Stimulated activated CD4-positive, alpha-beta T cell treated with anti-CD3 and anti-CD28 coated beads, Interleukin-1b, Interleukin-23, amount 100 ng/mL, for 48 hours (primary cell): ENCODE measurements at regions not wholly inside any gene's neighbourhood (a gene's known extent, or its start where the extent isn't known, plus 50 kb on each side); places are given as distances from the start of the nearest gene placed in this dataset.
"Not testable (repeated sequence)": the region's sequence is repeated elsewhere in the genome, so short reads cannot be mapped to it uniquely, and the experiment has no call there.

Experiments used
- DNase-seq: peaks from one replicate; pipeline ENCODE4 v3.0.0-alpha.2; 2020

GRCh38 chr14:85907536-85907935 lies 377.6 kb downstream of the FLRT2 start:
- DNase-seq, result no peak

GRCh38 chr14:85897808-85898207 lies 367.9 kb downstream of the FLRT2 start:
- DNase-seq, result no peak

- DNase-seq, result no peak
Measured at GRCh38 chr14:85895603-85896002, 365.7 kb downstream of the FLRT2 start.

- no peak for DNase-seq
Measured at GRCh38 chr14:85892251-85892650, 362.3 kb downstream of the FLRT2 start.

GRCh38 chr14:85883966-85884365 lies 354.0 kb downstream of the FLRT2 start:
- no peak for DNase-seq

DNA sequence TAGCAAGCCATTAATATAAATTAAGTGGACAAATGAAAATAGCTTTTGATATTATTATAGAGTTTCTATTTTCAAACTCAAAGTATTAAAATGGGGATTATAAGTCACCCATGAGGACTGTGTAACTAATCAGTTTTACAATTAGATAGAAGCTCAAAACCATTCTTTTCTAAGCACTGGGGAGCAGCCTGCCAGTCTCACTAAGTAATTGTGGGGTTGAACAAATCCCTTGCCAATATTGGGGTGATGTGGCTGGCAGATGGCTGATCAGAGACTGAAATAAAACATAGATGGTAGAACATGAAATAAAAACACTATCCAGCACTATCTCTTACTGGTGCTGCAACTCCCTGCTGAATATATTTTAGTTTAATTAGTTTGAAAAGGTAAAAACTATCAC lies 353.2 kb downstream of the FLRT2 start:
- no peak for DNase-seq

DNA sequence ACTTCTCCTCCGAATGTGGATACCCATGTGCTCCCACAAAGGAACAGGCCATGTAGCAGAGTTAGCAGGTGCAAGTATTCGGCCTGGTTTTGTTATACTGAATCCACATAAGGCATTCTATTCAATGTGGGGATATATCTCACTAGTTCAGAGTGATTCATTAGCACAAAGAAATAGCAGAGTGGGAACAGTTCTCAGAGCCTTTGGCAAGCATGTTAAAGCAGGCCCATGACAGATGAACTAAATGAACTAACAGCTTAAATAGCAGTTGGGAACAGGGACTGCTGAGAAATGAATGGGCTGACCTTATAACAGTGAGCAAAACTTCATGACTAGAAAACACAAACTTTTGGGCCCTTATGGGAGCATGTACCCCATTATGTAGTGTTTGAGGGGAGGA lies 352.0 kb downstream of the FLRT2 start:
- no peak for DNase-seq

GRCh38 chr14:85878874-85879273 lies 348.9 kb downstream of the FLRT2 start:
- no peak for DNase-seq

DNA sequence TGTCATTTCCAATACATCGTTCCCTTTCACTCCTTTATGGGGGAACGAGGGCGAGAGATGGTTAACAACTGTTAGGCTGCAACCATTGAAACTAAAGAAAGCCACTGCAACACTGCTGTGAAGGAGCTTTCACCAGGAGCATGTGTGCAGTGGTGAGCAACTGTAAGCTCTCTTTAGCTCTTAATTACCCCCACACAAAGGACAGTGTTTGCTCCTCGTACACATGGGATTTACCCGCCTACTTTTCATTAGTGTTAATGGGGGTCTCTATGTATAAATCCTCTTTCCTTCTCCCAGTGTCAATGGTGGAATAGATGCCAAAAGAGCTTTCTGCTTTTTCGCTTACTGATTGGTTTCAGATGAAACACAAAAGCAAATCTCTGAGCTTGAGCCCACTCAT lies 343.1 kb downstream of the FLRT2 start:
- no peak for DNase-seq

DNA sequence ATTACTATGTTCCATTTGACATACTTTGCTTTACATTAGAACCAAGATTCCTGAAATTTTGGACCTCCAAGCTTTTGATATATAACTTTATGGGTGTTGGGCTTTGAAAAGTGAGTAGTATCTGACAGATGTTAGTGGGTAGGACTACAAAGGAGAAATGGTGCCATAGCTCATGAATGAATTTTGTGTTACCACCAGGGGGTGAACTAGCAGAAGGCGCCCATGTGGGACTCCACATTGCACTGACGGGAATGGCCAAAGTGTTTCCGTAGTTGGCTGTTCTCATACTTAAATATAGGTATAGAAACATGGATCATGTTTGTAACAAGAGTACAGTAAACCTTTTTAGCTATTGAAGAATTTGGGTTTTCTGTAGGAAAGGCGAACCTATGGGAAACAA lies 337.5 kb downstream of the FLRT2 start:
- DNase-seq, result no peak

- no peak for DNase-seq
Measured at GRCh38 chr14:85865701-85866100, 335.8 kb downstream of the FLRT2 start.

- DNase-seq, result no peak
Measured at GRCh38 chr14:85858634-85859033, 328.7 kb downstream of the FLRT2 start.

- no peak for DNase-seq
Measured at GRCh38 chr14:85856430-85856829, 326.5 kb downstream of the FLRT2 start.

DNA sequence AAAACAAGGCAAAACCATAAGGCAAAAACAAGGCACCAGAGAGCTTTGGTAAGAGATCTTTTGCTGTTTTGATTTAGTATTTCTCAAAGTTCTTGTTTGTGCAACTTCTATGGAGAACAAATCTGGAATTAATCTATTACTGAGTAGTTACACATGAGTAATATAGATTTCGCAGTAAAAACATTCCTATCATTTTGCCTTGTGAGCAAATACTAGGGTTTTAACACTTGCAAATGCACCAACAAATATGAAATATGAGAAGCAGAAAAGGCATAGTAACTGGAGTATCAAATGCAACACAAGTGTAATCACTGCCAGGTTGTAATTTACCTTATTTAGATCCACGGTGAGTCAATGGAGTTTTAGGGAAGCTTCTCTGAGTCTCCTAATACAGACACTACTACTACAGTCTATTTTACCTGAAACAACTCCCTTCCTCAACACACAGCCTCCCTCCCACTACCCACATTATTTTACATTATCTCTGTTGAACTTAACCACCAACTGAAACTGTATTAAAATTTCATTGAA lies 324.1 kb downstream of the FLRT2 start:
- no peak for DNase-seq

DNA sequence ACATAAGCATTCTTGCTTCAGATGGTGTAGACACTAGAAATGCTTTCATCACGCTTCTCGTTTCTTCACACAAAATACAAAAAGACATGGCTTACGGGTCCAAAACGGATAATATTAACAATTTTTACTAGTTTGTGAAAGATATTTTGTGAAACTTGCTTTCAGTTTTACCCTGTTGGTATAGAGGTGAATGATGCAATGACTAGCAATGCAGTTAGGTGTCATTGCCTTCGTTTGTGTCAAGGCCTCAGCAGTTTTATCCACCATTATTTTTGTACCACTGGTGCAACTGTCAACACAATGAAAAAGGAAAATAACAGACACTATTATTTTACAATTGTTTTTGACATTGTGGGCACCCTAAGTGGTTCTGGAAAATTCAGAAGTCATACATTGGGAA lies 323.0 kb downstream of the FLRT2 start:
- DNase-seq, result no peak

DNA sequence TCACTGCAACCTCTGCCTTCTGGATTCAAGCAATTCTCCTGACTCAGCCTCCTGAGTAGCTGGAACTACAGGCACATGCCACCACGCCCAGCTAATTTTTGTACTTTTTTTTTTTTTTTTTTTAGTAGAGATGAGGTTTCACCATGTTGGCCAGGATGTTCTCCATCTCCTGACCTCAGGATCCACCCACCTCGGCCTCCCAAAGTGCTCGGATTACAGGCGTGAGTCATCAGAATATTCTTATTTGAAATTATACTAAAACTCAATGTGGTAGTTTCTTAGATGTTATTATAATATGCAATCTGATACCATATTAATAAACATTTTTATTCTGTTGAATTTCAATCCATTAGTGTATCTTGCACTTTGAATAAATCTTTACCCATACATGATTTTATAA lies 322.2 kb downstream of the FLRT2 start:
- not testable (repeated sequence) for DNase-seq

GRCh38 chr14:85830549-85830948 lies 300.6 kb downstream of the FLRT2 start:
- not testable (repeated sequence) for DNase-seq

DNA sequence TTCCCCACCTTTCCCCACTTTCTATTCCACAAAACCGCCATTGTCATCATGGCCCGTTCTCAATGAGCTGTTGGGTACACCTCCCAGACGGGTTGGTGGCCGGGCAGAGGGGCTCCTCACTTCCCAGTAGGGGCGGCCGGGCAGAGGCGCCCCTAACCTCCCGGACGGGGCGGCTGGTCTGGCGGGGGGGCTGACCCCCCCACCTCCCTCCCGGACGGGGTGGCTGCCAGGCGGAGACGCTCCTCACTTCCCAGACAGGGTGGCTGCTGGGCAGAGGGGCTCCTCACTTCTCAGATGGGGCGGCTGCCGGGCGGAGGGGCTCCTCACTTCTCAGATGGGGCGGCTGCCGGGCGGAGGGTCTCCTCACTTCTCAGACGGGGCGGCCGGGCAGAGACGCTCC lies 299.7 kb downstream of the FLRT2 start:
- not testable (repeated sequence) for DNase-seq

DNA sequence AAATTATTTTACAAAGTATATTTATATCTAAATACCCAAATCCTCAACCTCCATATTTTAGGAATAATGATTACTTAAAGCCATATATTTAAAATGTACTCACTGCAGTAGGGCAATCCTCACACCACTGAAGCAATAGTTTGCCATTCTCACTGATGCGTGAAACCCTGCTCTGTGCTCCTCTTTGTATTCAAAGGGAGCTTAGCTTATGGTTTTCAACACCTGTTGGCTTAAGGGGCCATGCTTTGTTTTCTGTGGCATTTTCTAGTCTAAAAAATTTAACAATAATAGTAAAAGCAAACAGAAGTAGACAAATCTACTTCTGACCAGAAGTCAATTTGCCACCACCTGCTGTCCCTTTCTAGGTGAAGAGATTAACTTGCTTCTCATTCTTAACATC lies 294.6 kb downstream of the FLRT2 start:
- no peak for DNase-seq

- DNase-seq, result no peak
Measured at GRCh38 chr14:85822236-85822635, 292.3 kb downstream of the FLRT2 start.

GRCh38 chr14:85817430-85817829 lies 287.5 kb downstream of the FLRT2 start:
- no peak for DNase-seq

DNA sequence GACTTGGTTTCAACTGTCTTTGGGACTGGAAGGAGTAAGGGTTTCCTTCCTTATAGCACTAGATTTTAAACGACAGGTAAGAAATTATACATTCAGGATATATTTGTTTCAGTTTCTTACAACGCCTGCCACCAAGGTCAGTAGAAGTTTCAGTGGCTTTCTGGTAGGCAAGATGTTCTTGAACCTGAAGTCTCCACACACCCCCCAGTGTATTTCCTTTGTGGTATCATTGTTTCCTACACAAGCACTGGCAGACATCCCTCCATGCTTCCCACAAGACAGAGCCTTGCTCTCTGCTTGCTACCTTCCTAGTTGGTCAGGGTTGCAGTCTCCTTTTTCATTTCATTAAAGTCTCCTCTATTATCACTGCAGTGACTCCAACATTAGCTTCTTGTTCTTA lies 283.1 kb downstream of the FLRT2 start:
- no peak for DNase-seq

GRCh38 chr14:85811340-85811739 lies 281.4 kb downstream of the FLRT2 start:
- no peak for DNase-seq

DNA sequence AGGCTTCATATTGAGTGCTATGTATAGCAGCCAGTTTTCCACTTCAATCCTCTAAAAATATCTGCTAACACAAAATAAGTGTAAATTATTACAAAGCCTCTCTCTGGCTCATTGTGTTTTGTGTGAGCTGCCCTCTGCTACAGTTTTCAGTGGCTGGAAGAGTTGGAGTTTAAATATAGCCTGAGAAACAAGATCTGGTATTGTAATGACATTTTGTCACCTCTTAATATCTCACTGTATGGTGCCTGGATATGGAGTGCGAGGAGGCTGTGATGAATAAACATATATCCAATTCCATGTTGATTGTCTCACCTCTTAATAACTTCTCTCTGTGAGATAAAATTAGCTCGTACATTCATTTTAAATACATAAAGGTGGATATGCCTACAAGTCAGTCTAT lies 269.7 kb downstream of the FLRT2 start:
- DNase-seq, result no peak

DNA sequence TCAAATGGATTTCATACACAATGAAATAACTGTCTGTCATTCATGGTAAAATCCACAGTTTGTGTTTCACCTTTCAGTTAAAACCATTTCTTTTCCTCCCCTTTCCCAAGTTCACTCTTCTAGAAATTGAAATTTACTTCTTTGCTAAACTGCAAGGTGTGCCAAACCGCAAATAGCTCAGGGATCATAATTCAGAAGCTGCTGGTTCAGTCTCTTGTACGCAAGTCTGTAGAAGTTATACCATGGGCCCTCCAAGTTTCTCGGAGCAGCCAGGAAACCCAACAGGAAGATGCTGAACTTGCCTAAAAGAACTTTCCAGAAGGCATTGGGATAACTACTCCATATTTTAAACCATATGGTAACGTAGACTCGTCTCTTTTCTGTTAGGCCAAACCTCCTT lies 268.9 kb downstream of the FLRT2 start:
- DNase-seq, result no peak

- no peak for DNase-seq
Measured at GRCh38 chr14:85793533-85793932, 263.6 kb downstream of the FLRT2 start.
